Medulla oblongata (tissue), 1 donor: ENCODE measurements at regions not wholly inside any gene's neighbourhood (a gene's known extent, or its start where the extent isn't known, plus 50 kb on each side); places are given as distances from the start of the nearest gene placed in this dataset.

Source experiments
- DNase-seq: peaks from one replicate; pipeline ENCODE4 v3.0.0-alpha.2; 2015; ENCODE audit errors: extremely low spot score

- peak; percentile 77 for DNase-seq
These were observed 117.1 kb upstream of the DTNA start for GRCh38 chr18:34592961-34593382.

- DNase-seq, result peak; percentile 10
These were observed 115.8 kb upstream of the DTNA start for GRCh38 chr18:34594266-34594665.

- peak; percentile 19 for DNase-seq
These were observed 114.4 kb upstream of the DTNA start for GRCh38 chr18:34595690-34596089.

GRCh38 chr18:34598120-34598635 is 111.9 kb upstream of the DTNA start:
- no peak for DNase-seq

- no peak for DNase-seq
These were observed 109.9 kb upstream of the DTNA start for GRCh38 chr18:34600158-34600557.

- no peak for DNase-seq
These were observed 109.0 kb upstream of the DTNA start for GRCh38 chr18:34600874-34601656.

- no peak for DNase-seq
These were observed 105.5 kb upstream of the DTNA start for GRCh38 chr18:34604591-34604990.

GRCh38 chr18:34606851-34607250 is 103.2 kb upstream of the DTNA start:
- no peak for DNase-seq

- DNase-seq, result no peak
These were observed 102.0 kb upstream of the DTNA start for GRCh38 chr18:34608064-34608463.

- no peak for DNase-seq
These were observed 100.0 kb upstream of the DTNA start for GRCh38 chr18:34609986-34610648.

GRCh38 chr18:34611904-34612303 is 98.2 kb upstream of the DTNA start:
- DNase-seq, result no peak

- DNase-seq, result no peak
These were observed 89.7 kb upstream of the DTNA start for GRCh38 chr18:34620258-34620861.

GRCh38 chr18:34623557-34623956 is 86.5 kb upstream of the DTNA start:
- DNase-seq, result no peak

- no peak for DNase-seq
These were observed 85.5 kb upstream of the DTNA start for GRCh38 chr18:34624551-34624950.

- DNase-seq, result no peak
These were observed 83.5 kb upstream of the DTNA start for GRCh38 chr18:34626404-34627136.

- no peak for DNase-seq
These were observed 82.8 kb upstream of the DTNA start for GRCh38 chr18:34627137-34627920.

- no peak for DNase-seq
These were observed 78.8 kb upstream of the DTNA start for GRCh38 chr18:34631093-34631966.

GRCh38 chr18:34632321-34632720 is 77.8 kb upstream of the DTNA start:
- no peak for DNase-seq

- DNase-seq, result no peak
These were observed 76.7 kb upstream of the DTNA start for GRCh38 chr18:34633368-34633767.

- no peak for DNase-seq
These were observed 72.8 kb upstream of the DTNA start for GRCh38 chr18:34637094-34637801.
